ENCODE measurements at regions not wholly inside any gene's neighbourhood (a gene's known extent, or its start where the extent isn't known, plus 50 kb on each side); places are given as distances from the start of the nearest gene placed in this dataset.

- DNase-seq = no peak
These were observed 473.4 kb upstream of the GNPDA2 start for GRCh38 chr4:45199736-45200135.

DNA sequence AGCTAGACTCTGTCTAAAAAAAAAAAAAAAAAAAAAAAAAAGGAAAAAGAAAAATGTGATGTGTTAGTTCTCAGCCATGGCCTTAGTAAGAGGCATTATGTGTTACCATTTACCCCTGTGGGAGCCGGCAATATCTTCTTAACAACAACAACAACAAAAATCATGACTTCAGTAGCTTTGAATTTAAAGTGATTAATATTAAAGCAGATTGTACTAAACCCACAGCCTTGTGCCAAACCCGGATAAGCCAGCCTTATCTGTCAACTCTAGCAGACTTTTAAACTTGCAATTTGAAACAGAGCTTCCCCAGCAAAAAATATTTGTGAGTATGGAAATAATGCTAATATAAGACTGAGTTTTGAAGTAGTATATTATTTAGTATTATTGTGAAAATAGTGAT, 462.1 kb upstream of the GNPDA2 start:
- no peak for DNase-seq

DNA sequence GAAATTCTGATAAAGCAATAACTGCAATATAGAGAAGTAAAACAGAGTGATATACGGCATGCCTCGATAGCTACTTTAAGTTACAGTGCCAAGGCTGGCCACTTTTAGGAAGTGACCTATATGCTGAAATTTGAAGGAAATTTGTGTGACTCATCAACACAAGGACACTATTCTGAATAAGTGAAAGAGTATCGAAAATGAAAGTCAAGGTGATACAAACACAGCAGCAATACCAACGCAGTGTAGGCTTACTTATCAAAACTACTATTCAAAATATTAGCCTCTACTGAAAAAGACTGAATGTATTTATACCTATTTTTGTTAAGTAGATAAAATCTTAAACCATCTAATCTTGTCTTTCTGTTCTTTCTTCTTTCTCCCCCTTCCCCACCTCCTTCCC, 459.9 kb upstream of the GNPDA2 start:
- DNase-seq = no peak

GRCh38 chr4:45183905-45184304, 457.5 kb upstream of the GNPDA2 start:
- no peak for DNase-seq

DNA sequence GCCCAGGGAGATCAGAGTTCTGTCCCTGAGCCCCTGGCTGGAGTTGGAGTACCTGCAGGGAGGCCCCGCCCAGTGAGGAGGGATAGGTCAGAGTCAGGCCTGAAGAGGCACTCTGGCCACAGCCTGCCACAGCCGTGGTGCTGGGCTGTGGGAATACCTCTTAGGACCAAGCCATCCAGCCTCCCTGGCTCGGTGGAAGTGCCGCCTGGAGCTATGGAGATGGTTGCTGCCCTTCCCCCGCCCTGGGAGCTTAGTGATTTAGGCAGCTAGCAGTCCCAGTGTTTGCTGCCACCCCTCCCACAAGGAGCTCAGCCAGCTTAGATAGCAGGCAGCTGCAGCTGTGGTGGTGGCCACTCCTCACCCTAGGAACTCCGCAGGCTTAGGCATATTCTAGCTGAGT, 446.3 kb upstream of the GNPDA2 start:
- DNase-seq = no peak

GRCh38 chr4:45160951-45161350, 434.6 kb upstream of the GNPDA2 start:
- DNase-seq = no peak

GRCh38 chr4:45155081-45155777, 428.9 kb upstream of the GNPDA2 start:
- DNase-seq = no peak

DNA sequence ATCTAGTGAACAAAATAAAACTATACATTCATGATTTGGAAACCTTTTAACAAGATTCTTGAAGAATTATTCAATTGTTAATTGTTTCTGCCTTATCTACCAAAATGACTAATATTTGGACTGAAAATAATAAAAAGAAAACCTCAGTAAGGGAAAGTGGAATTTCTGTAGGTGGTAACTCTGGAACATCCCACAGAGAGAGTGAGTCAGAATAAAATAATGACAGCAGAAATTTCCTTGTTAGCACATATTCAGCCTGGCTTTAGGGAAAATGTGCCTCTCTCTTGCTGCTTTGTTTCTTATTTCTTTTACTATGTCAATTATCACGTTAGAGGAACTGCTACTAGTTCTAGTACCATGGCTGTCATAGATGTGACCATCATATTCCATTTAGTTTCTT, 421.5 kb upstream of the GNPDA2 start:
- DNase-seq = no peak

- DNase-seq = no peak
These were observed 404.7 kb upstream of the GNPDA2 start for GRCh38 chr4:45131020-45131419.

- DNase-seq = no peak
These were observed 396.1 kb upstream of the GNPDA2 start for GRCh38 chr4:45122406-45122805.

DNA sequence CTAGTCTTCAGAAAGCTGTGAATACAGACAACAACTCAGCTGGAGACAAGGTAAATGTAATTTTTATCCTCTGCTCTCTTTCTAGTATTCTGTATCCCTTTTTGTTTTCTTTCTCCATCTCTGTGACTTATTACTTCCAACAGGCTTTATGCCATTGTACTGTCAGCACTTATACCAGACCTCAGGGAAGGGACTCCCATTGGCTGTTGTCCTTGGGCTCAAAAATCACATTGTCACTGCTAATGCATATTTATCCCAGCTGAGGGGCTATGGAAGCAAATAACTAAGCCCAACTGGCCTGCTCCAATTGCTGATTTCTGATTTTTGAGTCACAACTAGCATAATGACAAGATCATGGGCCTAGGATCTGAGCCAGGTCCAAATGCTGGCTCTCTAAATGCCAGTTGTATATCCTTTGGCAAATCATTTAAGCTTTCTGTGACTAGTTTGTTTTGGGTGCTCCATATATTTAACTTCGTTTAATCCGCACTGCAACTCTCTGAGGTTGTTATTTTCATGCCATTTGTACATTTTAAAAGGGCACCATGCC, 395.1 kb upstream of the GNPDA2 start:
- DNase-seq = no peak

- no peak for DNase-seq
These were observed 393.8 kb upstream of the GNPDA2 start for GRCh38 chr4:45120163-45120562.

- DNase-seq = no peak
These were observed 393.0 kb upstream of the GNPDA2 start for GRCh38 chr4:45119376-45119775.

DNA sequence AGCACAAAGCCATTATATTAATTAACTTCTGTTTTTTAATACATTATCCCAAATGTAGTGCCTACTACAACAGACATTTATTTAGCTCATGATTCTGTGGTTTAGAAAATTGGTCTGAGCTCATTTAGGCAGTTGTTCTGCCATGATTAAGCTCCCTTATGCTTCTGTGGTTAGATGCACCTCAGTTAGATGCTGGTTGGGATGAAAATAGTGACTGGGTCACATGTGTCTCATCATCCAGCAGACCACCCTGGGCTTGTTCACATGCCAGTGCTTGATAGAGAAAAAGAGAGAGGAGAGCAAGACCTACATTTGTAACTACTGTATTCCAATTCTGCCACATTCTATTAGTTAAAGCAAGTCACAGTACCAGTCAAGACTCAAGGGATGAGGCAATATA, 376.4 kb upstream of the GNPDA2 start:
- DNase-seq = no peak

DNA sequence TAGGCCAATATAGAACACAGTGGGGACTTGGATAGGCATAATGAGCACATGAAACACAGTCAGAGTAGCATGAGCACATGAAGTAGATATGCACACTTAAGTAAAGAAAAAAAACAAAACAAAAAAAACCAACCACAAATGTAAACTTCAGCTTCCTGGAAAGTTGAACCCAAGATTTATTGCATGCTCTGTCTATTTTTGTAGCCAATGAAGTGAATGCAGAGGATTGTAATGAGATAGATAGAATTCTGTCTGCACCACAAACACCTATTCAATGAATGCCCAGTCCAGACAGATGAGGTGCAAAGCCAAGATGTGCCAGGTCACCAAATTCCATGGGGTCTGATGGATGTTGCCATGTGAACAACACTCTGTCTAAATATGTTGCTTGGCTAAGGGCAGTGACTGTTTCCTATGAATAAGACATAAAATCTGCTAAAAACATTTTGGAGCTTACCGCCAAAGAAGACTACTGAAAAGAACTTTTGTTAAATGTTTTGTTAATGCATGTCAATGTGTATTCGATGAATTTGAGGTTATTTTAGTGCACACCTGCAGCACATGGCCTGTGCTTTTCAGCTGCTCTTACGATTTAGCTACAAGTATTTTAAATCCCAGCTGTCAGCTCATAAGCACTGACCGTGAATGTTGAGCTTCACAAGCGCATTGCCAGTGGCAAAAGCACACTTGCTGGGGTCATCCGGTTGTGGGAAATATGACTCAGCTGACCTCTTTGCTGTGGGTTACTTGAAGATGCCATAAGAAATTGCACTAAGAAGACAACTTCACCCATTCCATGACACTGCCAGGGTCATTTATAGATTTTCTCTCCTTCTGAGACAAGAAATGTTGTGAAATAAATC, 374.8 kb upstream of the GNPDA2 start:
- no peak for DNase-seq

- DNase-seq = no peak
These were observed 373.1 kb upstream of the GNPDA2 start for GRCh38 chr4:45099471-45099870.

GRCh38 chr4:45094684-45095083, 368.3 kb upstream of the GNPDA2 start:
- no peak for DNase-seq

DNA sequence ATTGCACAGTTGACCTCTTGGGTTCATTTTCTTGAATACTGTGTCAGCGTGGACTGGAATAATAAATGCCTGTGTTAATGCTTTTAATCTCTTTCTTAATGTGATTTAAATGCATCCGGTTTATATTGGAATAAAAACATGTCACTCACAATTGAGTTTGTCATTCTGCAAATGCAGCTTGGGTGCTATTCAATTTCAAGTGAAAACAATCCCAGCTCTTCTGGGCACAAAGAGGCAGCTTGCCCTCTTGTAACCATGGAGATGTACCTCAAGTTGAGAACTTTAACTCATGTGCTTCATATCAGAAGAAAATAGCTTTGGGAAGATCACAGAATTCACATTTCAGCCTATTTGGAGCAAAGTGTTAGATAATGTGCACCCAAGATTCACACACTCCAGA, 355.7 kb upstream of the GNPDA2 start:
- DNase-seq = no peak

- no peak for DNase-seq
These were observed 353.3 kb upstream of the GNPDA2 start for GRCh38 chr4:45079616-45080015.

GRCh38 chr4:45078201-45078600, 351.8 kb upstream of the GNPDA2 start:
- no peak for DNase-seq

DNA sequence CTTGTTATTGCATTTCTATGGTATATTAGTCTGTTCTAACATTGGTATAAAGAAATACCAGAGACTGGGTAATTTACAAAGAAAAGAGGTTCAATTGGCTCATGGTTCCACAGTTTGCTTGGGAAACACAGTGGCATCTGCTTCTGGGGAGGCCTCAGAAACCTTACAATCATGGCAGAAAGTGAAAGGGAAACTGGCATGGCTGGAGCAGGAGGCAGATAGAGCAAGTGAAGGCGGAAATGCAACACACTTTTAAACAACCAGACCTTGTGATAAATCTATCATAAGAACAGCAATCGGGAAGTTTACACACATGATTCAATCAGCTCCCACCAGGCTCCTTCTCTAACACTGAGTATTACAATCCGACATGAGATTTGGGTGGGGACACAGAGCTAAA, 346.6 kb upstream of the GNPDA2 start:
- no peak for DNase-seq

- DNase-seq = no peak
These were observed 338.4 kb upstream of the GNPDA2 start for GRCh38 chr4:45064741-45065140.

- DNase-seq = no peak
These were observed 337.3 kb upstream of the GNPDA2 start for GRCh38 chr4:45063696-45064095.

DNA sequence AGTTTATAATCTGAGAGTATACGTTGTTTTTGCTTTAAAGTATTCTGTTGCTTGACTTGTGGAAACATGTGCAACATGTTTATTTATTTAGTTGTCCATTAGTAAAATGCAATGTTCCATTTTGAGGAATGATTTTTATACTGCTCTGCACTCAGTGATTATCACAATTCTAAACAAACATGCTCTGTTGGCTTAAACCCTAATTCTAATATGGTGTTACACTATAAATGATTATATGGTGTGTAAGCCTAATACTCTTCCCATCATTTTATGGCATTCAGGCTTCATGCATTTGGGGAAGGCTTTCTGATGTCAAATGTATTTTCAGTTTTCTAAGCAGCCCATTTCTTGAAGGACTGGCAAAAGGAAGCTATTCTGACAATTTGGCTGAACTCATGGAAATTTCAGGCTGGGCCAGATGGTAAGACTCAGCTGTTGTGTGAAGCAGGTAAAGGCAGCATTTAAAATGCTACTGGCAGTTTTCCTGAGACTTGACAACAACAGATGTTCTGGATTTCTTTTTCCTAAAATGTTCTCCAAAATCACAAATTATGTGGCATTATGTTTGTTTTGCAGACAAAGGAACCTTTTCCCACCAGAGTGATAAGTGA, 336.7 kb upstream of the GNPDA2 start:
- DNase-seq = no peak

All from AML-193 (cell line).